ENCODE measurements at regions not wholly inside any gene's neighbourhood (a gene's known extent, or its start where the extent isn't known, plus 50 kb on each side); places are given as distances from the start of the nearest gene placed in this dataset.

GRCh38 chr1:185368913-185369491 lies 52.0 kb upstream of the IVNS1ABP start:
- no peak for DNase-seq (ENCODE audit: low spot score in 2 of 2, unreplicated experiment in 2 of 2)
- H3K4me3 Mint-ChIP-seq, result no peak overlapping the region
- TF ChIP-seq CTCF (IDR thresholded peaks at IDR 0.05; ENCODE audit: unreplicated experiment), result no peak
- H3K27ac Mint-ChIP-seq, result no peak overlapping the region
- peaks cover 19% of the 10 kb centered on the region for H3K4me1 Mint-ChIP-seq
- no peaks in the 10 kb centered on the region for H3K27me3 Mint-ChIP-seq (ENCODE audit: low read depth)
- H3K9me3 Mint-ChIP-seq, result no peaks in the 10 kb centered on the region
- no peaks in the 10 kb centered on the region for H3K36me3 Mint-ChIP-seq

GRCh38 chr1:185368313-185368855 lies 51.3 kb upstream of the IVNS1ABP start:
- H3K4me1 Mint-ChIP-seq, result peaks cover 19% of the 10 kb centered on the region
- no peak for DNase-seq (ENCODE audit: low spot score in 2 of 2, unreplicated experiment in 2 of 2)
- no peaks in the 10 kb centered on the region for H3K36me3 Mint-ChIP-seq
- no peaks in the 10 kb centered on the region for H3K27me3 Mint-ChIP-seq (ENCODE audit: low read depth)
- no peak for TF ChIP-seq CTCF (IDR thresholded peaks at IDR 0.05; ENCODE audit: unreplicated experiment)
- no peak overlapping the region for H3K27ac Mint-ChIP-seq
- H3K9me3 Mint-ChIP-seq, result peaks cover 4% of the 10 kb centered on the region
- H3K4me3 Mint-ChIP-seq, result no peak overlapping the region

- Mint-ChIP-seq H3K27me3 (ENCODE audit: low read depth) (no peaks in the 10 kb centered on the region), H3K36me3 (peaks cover 5% of the 10 kb centered on the region), H3K27ac (no peak overlapping the region), H3K9me3 (peaks cover 14% of the 10 kb centered on the region), H3K4me3 (no peak overlapping the region), H3K4me1 (peaks cover 19% of the 10 kb centered on the region)
- no peak for DNase-seq (ENCODE audit: low spot score in 2 of 2, unreplicated experiment in 2 of 2)
- TF ChIP-seq CTCF (IDR thresholded peaks at IDR 0.05; ENCODE audit: unreplicated experiment), result no peak
Observed at GRCh38 chr1:185367218-185367617, 50.2 kb upstream of the IVNS1ABP start.
